ENCODE measurements at regions not wholly inside any gene's neighbourhood (a gene's known extent, or its start where the extent isn't known, plus 50 kb on each side); places are given as distances from the start of the nearest gene placed in this dataset.

GRCh38 chr17:14442798-14443528 is 142.1 kb downstream of the HS3ST3B1 start:
- TF ChIP-seq, protein P1, sequence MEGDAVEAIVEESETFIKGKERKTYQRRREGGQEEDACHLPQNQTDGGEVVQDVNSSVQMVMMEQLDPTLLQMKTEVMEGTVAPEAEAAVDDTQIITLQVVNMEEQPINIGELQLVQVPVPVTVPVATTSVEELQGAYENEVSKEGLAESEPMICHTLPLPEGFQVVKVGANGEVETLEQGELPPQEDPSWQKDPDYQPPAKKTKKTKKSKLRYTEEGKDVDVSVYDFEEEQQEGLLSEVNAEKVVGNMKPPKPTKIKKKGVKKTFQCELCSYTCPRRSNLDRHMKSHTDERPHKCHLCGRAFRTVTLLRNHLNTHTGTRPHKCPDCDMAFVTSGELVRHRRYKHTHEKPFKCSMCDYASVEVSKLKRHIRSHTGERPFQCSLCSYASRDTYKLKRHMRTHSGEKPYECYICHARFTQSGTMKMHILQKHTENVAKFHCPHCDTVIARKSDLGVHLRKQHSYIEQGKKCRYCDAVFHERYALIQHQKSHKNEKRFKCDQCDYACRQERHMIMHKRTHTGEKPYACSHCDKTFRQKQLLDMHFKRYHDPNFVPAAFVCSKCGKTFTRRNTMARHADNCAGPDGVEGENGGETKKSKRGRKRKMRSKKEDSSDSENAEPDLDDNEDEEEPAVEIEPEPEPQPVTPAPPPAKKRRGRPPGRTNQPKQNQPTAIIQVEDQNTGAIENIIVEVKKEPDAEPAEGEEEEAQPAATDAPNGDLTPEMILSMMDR (IDR thresholded peaks at IDR 0.05): no peak
- TF ChIP-seq POLR2AphosphoS5 (IDR thresholded peaks at IDR 0.05): no peak

All from breast epithelium (tissue), 3 donors.